ENCODE measurements at regions not wholly inside any gene's neighbourhood (a gene's known extent, or its start where the extent isn't known, plus 50 kb on each side); places are given as distances from the start of the nearest gene placed in this dataset.

DNA sequence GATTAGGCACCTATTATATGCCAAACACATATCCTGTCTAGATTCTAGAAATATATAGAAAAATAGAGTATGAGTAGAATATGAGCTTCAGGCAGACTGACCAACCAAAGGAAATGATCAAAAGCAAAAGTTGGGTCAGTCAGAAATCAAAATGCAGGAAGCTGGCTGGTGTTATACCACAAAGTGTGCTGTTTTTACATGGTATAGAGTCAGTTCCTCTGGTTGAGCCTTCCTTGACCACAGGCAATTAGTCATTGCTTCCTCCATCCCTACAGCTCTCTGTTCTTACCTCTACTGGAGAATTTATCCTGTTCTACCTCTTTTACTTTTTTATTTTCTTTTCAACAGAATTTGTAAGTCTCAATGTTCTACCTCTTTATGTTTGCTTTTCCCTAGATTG is 149.8 kb downstream of the TMCO5A start:
- TF ChIP-seq, protein P1, sequence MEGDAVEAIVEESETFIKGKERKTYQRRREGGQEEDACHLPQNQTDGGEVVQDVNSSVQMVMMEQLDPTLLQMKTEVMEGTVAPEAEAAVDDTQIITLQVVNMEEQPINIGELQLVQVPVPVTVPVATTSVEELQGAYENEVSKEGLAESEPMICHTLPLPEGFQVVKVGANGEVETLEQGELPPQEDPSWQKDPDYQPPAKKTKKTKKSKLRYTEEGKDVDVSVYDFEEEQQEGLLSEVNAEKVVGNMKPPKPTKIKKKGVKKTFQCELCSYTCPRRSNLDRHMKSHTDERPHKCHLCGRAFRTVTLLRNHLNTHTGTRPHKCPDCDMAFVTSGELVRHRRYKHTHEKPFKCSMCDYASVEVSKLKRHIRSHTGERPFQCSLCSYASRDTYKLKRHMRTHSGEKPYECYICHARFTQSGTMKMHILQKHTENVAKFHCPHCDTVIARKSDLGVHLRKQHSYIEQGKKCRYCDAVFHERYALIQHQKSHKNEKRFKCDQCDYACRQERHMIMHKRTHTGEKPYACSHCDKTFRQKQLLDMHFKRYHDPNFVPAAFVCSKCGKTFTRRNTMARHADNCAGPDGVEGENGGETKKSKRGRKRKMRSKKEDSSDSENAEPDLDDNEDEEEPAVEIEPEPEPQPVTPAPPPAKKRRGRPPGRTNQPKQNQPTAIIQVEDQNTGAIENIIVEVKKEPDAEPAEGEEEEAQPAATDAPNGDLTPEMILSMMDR (IDR thresholded peaks at IDR 0.05; ENCODE audit: unreplicated experiment), result no peak
- Mint-ChIP-seq H3K4me1 (ENCODE audit: low read depth, unreplicated experiment) (no peaks in the 10 kb centered on the region), H3K27me3 (ENCODE audit: unreplicated experiment) (no peaks in the 10 kb centered on the region), H3K9me3 (ENCODE audit: low read depth, unreplicated experiment) (no peaks in the 10 kb centered on the region), H3K4me3 (ENCODE audit: low read depth, unreplicated experiment) (no peak overlapping the region), H3K36me3 (ENCODE audit: insufficient read depth, unreplicated experiment) (no peaks in the 10 kb centered on the region), H3K27ac (ENCODE audit: unreplicated experiment) (no peak overlapping the region)
- intact Hi-C loops (cut with micrococcal nuclease; ENCODE audit: unreplicated experiment), result no loop called here
- no TSS peak for BruUV-seq (replicated peaks)
- CTCF ChIA-PET, result interaction anchor here (0.7 kb wide), 1 partner anchor 195 kb away, joined by 3 read pairs; no protein-coding TSS in a partner anchor
- no peak for DNase-seq

DNA sequence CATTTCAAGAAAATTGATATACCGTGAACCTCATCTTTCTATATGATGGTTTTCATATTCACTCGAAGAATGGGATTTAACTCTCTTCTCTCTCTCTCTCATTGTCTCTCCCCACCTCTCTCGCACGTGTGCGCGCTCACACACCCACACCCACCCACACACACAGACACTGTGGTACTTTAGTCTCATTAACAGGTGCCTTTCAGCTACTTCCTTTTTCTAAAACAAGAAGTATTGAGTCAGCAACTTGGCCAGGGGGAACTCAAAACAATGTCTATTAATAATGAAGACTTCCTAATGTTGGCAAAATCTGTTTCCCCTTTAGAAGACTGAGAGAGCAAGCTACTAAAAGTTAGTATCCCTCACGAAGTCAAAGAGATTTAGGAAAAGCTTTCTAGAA is 150.7 kb downstream of the TMCO5A start:
- DNase-seq, result no peak
- CTCF ChIA-PET, result no interaction called here
- BruUV-seq (replicated peaks), result no TSS peak
- H3K27me3 Mint-ChIP-seq (ENCODE audit: unreplicated experiment), result no peaks in the 10 kb centered on the region
- intact Hi-C loops (cut with micrococcal nuclease; ENCODE audit: unreplicated experiment), result no loop called here
- H3K9me3 Mint-ChIP-seq (ENCODE audit: low read depth, unreplicated experiment), result no peaks in the 10 kb centered on the region
- H3K4me1 Mint-ChIP-seq (ENCODE audit: low read depth, unreplicated experiment), result no peaks in the 10 kb centered on the region
- H3K36me3 Mint-ChIP-seq (ENCODE audit: insufficient read depth, unreplicated experiment), result no peaks in the 10 kb centered on the region
- TF ChIP-seq, protein P1 (IDR thresholded peaks at IDR 0.05; ENCODE audit: unreplicated experiment), result no peak
- H3K4me3 Mint-ChIP-seq (ENCODE audit: low read depth, unreplicated experiment), result no peak overlapping the region
- no peak overlapping the region for H3K27ac Mint-ChIP-seq (ENCODE audit: unreplicated experiment)

DNA sequence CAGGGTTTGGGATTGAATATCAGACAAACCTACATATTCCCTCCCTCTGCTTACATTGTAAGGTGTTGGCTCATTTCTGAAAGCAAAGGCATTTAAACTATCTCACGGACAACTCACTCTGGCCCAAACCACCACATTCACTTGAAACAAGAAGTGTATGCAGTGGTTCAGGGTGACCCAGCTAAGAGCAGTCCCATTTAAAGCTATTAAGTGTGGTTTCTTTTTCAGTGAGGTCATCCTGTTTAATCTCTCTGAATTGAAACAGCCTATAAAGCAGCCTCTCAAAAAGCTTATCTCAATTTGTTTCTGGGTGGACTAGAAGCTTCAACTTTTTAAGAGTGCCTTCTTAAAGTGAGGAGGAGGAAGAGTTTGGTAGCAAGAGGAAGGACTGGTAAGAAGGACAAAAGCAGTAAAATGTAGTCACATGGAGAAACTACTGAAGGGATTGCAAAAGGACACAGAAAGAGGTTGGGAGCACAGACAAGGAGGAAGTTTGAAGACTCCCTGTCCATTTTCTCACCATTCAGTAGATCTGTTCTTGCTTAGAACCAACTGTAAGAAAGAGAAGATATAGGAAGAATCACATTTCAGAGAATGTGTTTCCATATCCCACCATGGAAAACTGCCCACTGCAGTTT is 151.6 kb downstream of the TMCO5A start:
- Mint-ChIP-seq H3K9me3 (ENCODE audit: low read depth, unreplicated experiment) (no peaks in the 10 kb centered on the region), H3K4me1 (ENCODE audit: low read depth, unreplicated experiment) (no peaks in the 10 kb centered on the region), H3K27ac (ENCODE audit: unreplicated experiment) (no peak overlapping the region), H3K4me3 (ENCODE audit: low read depth, unreplicated experiment) (no peak overlapping the region), H3K36me3 (ENCODE audit: insufficient read depth, unreplicated experiment) (no peaks in the 10 kb centered on the region), H3K27me3 (ENCODE audit: unreplicated experiment) (no peaks in the 10 kb centered on the region)
- TF ChIP-seq, protein P1 (IDR thresholded peaks at IDR 0.05; ENCODE audit: unreplicated experiment), result no peak
- no peak for DNase-seq
- no TSS peak for BruUV-seq (replicated peaks)
- CTCF ChIA-PET, result interaction anchor here (0.5 kb wide), 1 partner anchor 85 kb away, joined by 4 read pairs; no protein-coding TSS in a partner anchor
- intact Hi-C loops (cut with micrococcal nuclease; ENCODE audit: unreplicated experiment), result no loop called here

DNA sequence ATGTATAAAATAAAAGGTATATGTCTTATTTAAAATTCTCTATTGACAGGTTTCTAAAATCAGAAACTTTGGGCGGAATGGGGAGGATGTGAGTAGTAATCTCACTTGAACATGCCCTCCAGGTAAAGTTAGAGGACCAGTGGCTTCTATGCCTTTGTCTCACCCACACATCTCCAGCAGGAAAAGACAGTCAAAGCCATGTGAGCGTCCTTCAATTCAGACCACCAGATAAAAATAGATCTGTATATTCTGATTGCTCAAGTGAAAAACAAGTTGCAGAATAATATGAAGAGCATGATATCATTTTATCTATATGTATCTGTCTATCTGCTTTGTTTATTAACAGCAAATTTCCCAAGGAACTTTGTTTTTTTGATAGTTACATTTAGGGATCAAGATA is 152.2 kb downstream of the TMCO5A start:
- no peaks in the 10 kb centered on the region for H3K4me1 Mint-ChIP-seq (ENCODE audit: low read depth, unreplicated experiment)
- TF ChIP-seq, protein P1 (IDR thresholded peaks at IDR 0.05; ENCODE audit: unreplicated experiment), result no peak
- BruUV-seq (replicated peaks), result no TSS peak
- H3K4me3 Mint-ChIP-seq (ENCODE audit: low read depth, unreplicated experiment), result no peak overlapping the region
- intact Hi-C loops (cut with micrococcal nuclease; ENCODE audit: unreplicated experiment), result no loop called here
- H3K36me3 Mint-ChIP-seq (ENCODE audit: insufficient read depth, unreplicated experiment), result no peaks in the 10 kb centered on the region
- no peak overlapping the region for H3K27ac Mint-ChIP-seq (ENCODE audit: unreplicated experiment)
- DNase-seq, result no peak
- CTCF ChIA-PET, result no interaction called here
- H3K9me3 Mint-ChIP-seq (ENCODE audit: low read depth, unreplicated experiment), result no peaks in the 10 kb centered on the region
- H3K27me3 Mint-ChIP-seq (ENCODE audit: unreplicated experiment), result no peaks in the 10 kb centered on the region

Measured in Calu3 (cell line).